Prostate gland (tissue), 2 donors: ENCODE measurements at regions not wholly inside any gene's neighbourhood (a gene's known extent, or its start where the extent isn't known, plus 50 kb on each side); places are given as distances from the start of the nearest gene placed in this dataset.

ENCODE experiments used
- POLR2A ChIP-seq: fragments of 450-650 bp; IDR thresholded peaks from one replicate; pipeline ENCODE4 v1.6.1; 2016; ENCODE audit warnings: antibody characterized with exemption, mild to moderate bottlenecking
- POLR2AphosphoS5 ChIP-seq: sonication (generic); formaldehyde crosslinking; IDR thresholded peaks from one replicate; pipeline ENCODE4 v1.6.1; 2017; ENCODE audit warnings: antibody characterized with exemption
- TF ChIP-seq, protein P1 (sequence below), 4 experiments: fragments of 200-600 bp in 2 of 4; fragments of 450-650 bp in 2 of 4; sonication (generic) in 2 of 4; IDR thresholded peaks; 1 replicate in 3 of 4; 2 replicates in 1 of 4; pipeline ENCODE4 v1.5.1; 2016 to 2019; ENCODE audit warnings: antibody characterized with exemption in 4 of 4, mild to moderate bottlenecking in 2 of 4, moderate library complexity in 2 of 4

GRCh38 chr6:14711704-14712379 lies 534.0 kb upstream of the JARID2 start:
- no peak for TF ChIP-seq POLR2A
- TF ChIP-seq, protein P1, sequence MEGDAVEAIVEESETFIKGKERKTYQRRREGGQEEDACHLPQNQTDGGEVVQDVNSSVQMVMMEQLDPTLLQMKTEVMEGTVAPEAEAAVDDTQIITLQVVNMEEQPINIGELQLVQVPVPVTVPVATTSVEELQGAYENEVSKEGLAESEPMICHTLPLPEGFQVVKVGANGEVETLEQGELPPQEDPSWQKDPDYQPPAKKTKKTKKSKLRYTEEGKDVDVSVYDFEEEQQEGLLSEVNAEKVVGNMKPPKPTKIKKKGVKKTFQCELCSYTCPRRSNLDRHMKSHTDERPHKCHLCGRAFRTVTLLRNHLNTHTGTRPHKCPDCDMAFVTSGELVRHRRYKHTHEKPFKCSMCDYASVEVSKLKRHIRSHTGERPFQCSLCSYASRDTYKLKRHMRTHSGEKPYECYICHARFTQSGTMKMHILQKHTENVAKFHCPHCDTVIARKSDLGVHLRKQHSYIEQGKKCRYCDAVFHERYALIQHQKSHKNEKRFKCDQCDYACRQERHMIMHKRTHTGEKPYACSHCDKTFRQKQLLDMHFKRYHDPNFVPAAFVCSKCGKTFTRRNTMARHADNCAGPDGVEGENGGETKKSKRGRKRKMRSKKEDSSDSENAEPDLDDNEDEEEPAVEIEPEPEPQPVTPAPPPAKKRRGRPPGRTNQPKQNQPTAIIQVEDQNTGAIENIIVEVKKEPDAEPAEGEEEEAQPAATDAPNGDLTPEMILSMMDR (IDR thresholded peaks at IDR 0.05): no peak
- no peak for TF ChIP-seq POLR2AphosphoS5
